Gastrocnemius medialis (tissue), 4 donors: ENCODE measurements at regions not wholly inside any gene's neighbourhood (a gene's known extent, or its start where the extent isn't known, plus 50 kb on each side); places are given as distances from the start of the nearest gene placed in this dataset.

Source experiments
- CTCF ChIP-seq, 5 experiments: fragments of 450-650 bp in 3 of 5; fragments of 200-600 bp in 2 of 5; sonication (generic) in 2 of 5; IDR thresholded peaks in 4 of 5; conservative IDR thresholded peaks in 1 of 5; 1 replicate in 4 of 5; 2 replicates in 1 of 5; pipeline ENCODE4 v1.5.1; 2016 to 2019; ENCODE audit warnings: antibody characterized with exemption in 5 of 5, mild to moderate bottlenecking in 3 of 5, moderate library complexity in 3 of 5
- POLR2A ChIP-seq, 2 donors: fragments of 450-650 bp; IDR thresholded peaks; one replicate each; pipeline ENCODE4 v1.6.1; 2017; ENCODE audit warnings: antibody characterized with exemption in 2 of 2, mild to moderate bottlenecking in 2 of 2, moderate library complexity in 2 of 2

- TF ChIP-seq CTCF (IDR thresholded peaks at IDR 0.05 in 4 of 5, conservative IDR thresholded peaks at IDR 0.05 in 1 of 5), result no peak
- no peak for TF ChIP-seq POLR2A (IDR thresholded peaks at IDR 0.05)
Observed at GRCh38 chr3:127363171-127363570, 75.3 kb upstream of the PRR20G start.
